Type B pancreatic cell (in vitro differentiated cells): ENCODE measurements at regions not wholly inside any gene's neighbourhood (a gene's known extent, or its start where the extent isn't known, plus 50 kb on each side); places are given as distances from the start of the nearest gene placed in this dataset.
A peak's percentile ranks its signal among the peaks of the same experiment; 100 is the strongest.

ENCODE experiments used
- DNase-seq: peaks from one replicate; pipeline ENCODE4 v3.0.0; 2021; ENCODE audit warnings: mixed read lengths; ENCODE audit not compliant: unreplicated experiment; ENCODE audit errors: extremely low spot score
- H3K27ac Mint-ChIP-seq: 2 replicates; pipeline ENCODE4 v1.8.0; 2021; ENCODE audit warnings: mild to moderate bottlenecking, mixed read lengths
- H3K27me3 Mint-ChIP-seq: 2 replicates; pipeline ENCODE4 v1.8.0; 2021; ENCODE audit warnings: mixed read lengths
- H3K36me3 Mint-ChIP-seq: 2 replicates; pipeline ENCODE4 v1.8.0; 2021; ENCODE audit warnings: mixed read lengths
- H3K4me1 Mint-ChIP-seq: one replicate; pipeline ENCODE4 v1.8.0; 2021; ENCODE audit warnings: mixed read lengths; ENCODE audit not compliant: unreplicated experiment
- H3K4me3 Mint-ChIP-seq: 2 replicates; pipeline ENCODE4 v1.8.0; 2021; ENCODE audit warnings: mild to moderate bottlenecking, mixed read lengths
- H3K9me3 Mint-ChIP-seq: 2 replicates; pipeline ENCODE4 v1.8.0; 2021; ENCODE audit warnings: mixed read lengths
- CTCF ChIP-seq: fragments of 200-600 bp; sonication (generic); conservative IDR thresholded peaks from 2 replicates; pipeline ENCODE4 v1.5.0; 2021; ENCODE audit warnings: antibody characterized with exemption, mild to moderate bottlenecking

DNA sequence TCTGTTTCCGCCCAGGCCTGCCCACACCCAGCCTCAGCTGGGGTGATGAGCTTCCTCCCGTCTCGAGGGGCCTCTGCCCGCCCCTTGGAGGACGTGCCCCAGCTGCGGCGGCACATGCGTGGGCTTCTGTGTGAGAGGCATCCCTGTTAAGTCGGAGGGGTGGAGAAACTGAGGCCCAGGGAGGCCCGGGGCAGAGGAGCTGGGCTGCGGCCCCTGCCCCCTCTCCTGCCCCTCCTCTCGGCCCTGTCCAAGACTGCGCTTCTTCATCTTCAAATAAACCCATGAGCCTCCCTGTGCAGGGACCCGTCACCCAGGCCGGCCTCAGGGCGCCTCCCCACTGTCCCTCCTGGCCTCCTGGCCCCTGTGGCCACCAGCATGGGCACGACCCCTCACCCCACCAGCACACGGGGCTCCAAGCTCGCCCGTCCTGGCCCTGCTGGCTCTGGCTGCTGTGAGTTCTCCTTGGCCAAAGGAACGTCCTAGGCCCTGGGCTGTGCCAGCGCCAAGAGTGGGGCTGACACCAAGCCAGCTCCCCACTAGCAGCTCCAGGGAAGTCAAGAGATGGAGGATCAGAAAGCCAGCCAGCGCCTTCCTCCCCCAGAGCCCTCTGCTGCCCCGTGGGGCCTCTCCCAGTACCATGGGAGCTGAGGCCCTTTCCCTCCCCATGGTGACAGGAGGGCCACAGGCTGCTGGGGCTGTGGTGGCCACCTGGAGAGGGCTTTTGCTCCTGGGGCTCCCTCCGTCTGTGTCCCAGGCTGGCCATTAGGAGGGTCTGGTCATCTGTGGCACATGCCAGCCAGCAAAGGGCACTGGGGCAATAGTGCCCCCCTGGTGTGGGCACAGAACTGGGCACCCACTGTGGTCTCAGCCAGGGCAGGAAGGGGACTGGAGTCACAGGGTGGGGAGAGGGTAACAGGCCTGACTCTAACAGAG, 180.4 kb downstream of the KIF26A start:
- H3K4me3 Mint-ChIP-seq = no peak overlapping the region
- no peaks in the 10 kb centered on the region for H3K9me3 Mint-ChIP-seq
- DNase-seq = peak; percentile 61

DNA sequence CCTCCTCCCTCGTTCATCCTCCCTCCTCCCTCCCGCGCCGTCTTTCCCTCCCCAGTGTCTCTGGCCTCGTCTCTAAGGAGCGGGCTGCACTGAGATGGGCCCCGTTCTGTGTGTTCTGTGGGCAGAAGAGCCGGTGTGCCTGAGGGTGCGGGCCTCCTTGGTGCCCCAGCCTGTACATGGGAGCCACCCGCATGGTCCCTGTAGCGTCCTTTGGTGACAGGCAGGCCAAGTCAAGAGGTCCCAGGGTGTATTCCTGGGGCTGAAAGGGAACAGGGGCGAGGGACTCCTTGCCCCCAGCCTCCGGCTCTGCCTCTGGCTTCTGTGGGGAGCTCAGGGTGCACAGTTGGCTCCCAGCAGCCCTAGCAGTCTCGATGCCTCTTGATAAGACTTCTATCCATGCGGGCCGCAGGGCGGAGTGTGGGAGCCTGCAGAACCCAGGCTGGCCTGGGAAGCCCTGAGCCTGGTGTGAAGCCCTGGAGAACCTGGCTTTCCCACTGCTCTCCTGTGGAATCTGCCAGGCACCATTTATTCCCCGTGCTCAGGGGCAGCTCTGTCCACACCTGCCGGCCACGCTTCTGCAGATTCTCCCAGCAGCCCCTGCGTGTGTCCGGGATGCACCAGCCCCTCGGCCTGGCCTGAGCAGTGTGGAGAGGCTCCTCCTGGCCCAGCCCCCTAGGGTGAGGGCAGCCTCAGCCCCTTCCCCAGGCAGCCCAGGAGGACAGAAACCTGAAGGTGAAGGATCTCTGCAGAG, 181.3 kb downstream of the KIF26A start:
- no peak for TF ChIP-seq CTCF
- no peaks in the 10 kb centered on the region for H3K36me3 Mint-ChIP-seq
- no peak overlapping the region for H3K4me3 Mint-ChIP-seq
- no peaks in the 10 kb centered on the region for H3K9me3 Mint-ChIP-seq
- peak; percentile 65 for DNase-seq
- peaks cover 9% of the 10 kb centered on the region for H3K4me1 Mint-ChIP-seq
- no peak overlapping the region for H3K27ac Mint-ChIP-seq
- H3K27me3 Mint-ChIP-seq = peaks cover 7% of the 10 kb centered on the region

More for the DNA sequence above, 180.4 kb downstream of the KIF26A start:
- Mint-ChIP-seq H3K4me1 (peaks cover 9% of the 10 kb centered on the region), H3K27ac (no peak overlapping the region), H3K36me3 (no peaks in the 10 kb centered on the region), H3K27me3 (peaks cover 7% of the 10 kb centered on the region)
- no peak for TF ChIP-seq CTCF

- peak; percentile 66 for DNase-seq
- H3K4me3 Mint-ChIP-seq = no peak overlapping the region
- peaks cover 9% of the 10 kb centered on the region for H3K4me1 Mint-ChIP-seq
- H3K9me3 Mint-ChIP-seq = no peaks in the 10 kb centered on the region
- H3K36me3 Mint-ChIP-seq = no peaks in the 10 kb centered on the region
- peaks cover 7% of the 10 kb centered on the region for H3K27me3 Mint-ChIP-seq
- H3K27ac Mint-ChIP-seq = no peak overlapping the region
- no peak for TF ChIP-seq CTCF
These were observed 182.3 kb downstream of the KIF26A start for GRCh38 chr14:104320611-104321086.

GRCh38 chr14:104321088-104321801, 182.9 kb downstream of the KIF26A start:
- Mint-ChIP-seq H3K27me3 (peaks cover 7% of the 10 kb centered on the region), H3K27ac (no peak overlapping the region), H3K4me3 (no peak overlapping the region), H3K9me3 (no peaks in the 10 kb centered on the region), H3K4me1 (peaks cover 9% of the 10 kb centered on the region), H3K36me3 (no peaks in the 10 kb centered on the region)
- no peak for TF ChIP-seq CTCF
- peak; percentile 56 for DNase-seq

- H3K9me3 Mint-ChIP-seq = no peaks in the 10 kb centered on the region
- peaks cover 9% of the 10 kb centered on the region for H3K4me1 Mint-ChIP-seq
- no peak overlapping the region for H3K27ac Mint-ChIP-seq
- no peak for TF ChIP-seq CTCF
- peak; percentile 60 for DNase-seq
- no peaks in the 10 kb centered on the region for H3K36me3 Mint-ChIP-seq
- peaks cover 7% of the 10 kb centered on the region for H3K27me3 Mint-ChIP-seq
- no peak overlapping the region for H3K4me3 Mint-ChIP-seq
These were observed 183.4 kb downstream of the KIF26A start for GRCh38 chr14:104321802-104322130.
